Right forelimb (tissue), 1 donor: ENCODE measurements at regions not wholly inside any gene's neighbourhood (a gene's known extent, or its start where the extent isn't known, plus 50 kb on each side); places are given as distances from the start of the nearest gene placed in this dataset.
"Not testable (repeated sequence)": the region's sequence is repeated elsewhere in the genome, so short reads cannot be mapped to it uniquely, and the experiment has no call there.

Source experiments
- DNase-seq: peaks from one replicate; pipeline ENCODE4 v3.0.0-alpha.2; 2018

GRCh38 chr1:146487555-146487954 lies 258.7 kb upstream of the NOTCH2NLA start:
- not testable (repeated sequence) for DNase-seq

DNA sequence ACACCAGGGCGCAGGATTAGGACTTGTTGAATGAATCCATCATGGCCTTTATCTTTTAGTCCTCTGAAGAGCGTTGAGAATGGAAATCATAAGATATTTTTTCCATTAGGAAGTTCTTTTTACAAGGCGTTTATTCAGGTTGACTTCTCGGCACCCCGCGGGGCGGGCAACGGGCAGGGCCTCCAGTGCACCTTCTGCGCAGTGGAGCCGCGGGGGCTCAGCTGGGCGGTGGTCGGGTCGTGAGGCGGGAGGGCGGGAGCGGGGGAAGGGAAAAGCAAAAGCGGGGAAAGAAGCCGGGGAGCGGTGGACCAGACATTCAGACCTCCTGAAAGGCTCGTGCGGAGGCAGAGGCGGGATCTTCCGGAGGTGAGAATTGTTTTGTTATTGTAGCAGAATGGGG lies 258.3 kb upstream of the NOTCH2NLA start:
- not testable (repeated sequence) for DNase-seq

GRCh38 chr1:146486300-146487014 lies 257.6 kb upstream of the NOTCH2NLA start:
- peak; percentile 62 for DNase-seq

DNA sequence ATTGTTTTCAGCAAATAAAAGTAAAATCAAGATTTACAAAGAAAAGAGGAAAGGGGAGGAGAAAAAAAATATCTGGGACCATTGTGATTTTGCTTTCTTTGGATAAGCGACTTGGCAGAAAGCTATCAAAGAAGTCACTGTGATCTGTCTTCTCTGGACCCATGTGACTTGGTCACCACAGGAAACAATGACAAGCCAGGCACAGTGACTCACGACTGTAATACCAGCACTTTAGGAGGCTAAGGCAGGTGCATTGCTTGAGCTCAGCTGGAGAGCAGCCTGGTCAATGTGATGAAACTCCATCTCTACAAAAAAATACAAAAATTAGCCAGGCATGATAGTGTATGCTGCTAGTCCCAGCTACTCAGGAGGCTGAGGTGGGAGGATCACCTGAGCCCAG lies 255.4 kb upstream of the NOTCH2NLA start:
- not testable (repeated sequence) for DNase-seq

GRCh38 chr1:146479188-146479587 lies 250.4 kb upstream of the NOTCH2NLA start:
- not testable (repeated sequence) for DNase-seq

DNA sequence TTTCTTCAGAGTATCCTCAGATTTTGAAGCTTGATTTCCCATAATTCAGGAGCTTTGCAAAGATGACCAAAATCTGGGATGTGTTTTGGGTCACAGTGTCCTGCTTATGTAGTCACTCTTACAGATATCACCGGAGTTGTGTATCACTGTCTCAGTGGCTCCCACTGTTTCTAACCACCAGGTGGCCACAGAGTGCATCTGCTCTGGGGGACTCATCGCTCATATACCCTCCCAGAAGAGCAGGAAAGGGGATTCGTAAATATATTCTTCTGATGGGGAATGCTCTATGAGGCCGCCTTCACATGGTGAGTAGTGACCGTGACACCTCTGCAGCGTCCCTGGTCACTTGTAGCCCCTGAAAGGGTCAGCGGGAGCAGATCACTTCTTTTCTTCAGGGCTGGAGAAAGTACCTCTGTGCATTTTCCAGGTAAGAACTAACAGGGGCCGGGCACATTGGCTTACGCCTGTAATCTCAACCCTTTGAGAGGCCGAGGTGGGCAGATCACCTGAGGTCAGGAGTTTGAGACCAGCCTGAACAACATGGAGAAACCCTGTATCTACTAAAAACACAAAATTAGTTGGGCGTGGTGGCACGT lies 249.4 kb upstream of the NOTCH2NLA start:
- DNase-seq = peak; percentile 47

DNA sequence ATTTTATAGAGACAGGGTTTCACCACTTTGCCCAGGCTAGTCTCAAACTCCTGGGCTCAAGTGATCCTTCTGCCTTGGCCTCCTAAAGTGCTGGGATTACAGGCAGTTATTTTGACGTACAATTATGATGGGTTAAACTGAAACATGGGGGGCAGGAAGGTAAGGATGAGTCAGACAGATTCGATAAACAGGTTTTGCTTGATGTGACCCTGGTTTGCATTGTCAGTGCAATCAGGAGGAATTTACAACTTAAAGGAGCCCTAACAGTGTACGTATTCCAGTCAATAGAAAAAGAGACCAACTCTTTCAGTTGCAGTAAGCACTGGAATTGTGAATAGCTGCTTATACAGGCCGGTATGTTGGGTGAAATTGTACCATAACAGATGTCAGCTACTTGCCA lies 246.3 kb upstream of the NOTCH2NLA start:
- DNase-seq = not testable (repeated sequence)

GRCh38 chr1:146474216-146474615 lies 245.4 kb upstream of the NOTCH2NLA start:
- DNase-seq = not testable (repeated sequence)

GRCh38 chr1:146472192-146472861 lies 243.5 kb upstream of the NOTCH2NLA start:
- peak; percentile 83 for DNase-seq

GRCh38 chr1:146459939-146460338 lies 231.1 kb upstream of the NOTCH2NLA start:
- not testable (repeated sequence) for DNase-seq

- not testable (repeated sequence) for DNase-seq
Measured at GRCh38 chr1:146459308-146459707, 230.5 kb upstream of the NOTCH2NLA start.

GRCh38 chr1:146448877-146449246 lies 220.0 kb upstream of the NOTCH2NLA start:
- not testable (repeated sequence) for DNase-seq

DNA sequence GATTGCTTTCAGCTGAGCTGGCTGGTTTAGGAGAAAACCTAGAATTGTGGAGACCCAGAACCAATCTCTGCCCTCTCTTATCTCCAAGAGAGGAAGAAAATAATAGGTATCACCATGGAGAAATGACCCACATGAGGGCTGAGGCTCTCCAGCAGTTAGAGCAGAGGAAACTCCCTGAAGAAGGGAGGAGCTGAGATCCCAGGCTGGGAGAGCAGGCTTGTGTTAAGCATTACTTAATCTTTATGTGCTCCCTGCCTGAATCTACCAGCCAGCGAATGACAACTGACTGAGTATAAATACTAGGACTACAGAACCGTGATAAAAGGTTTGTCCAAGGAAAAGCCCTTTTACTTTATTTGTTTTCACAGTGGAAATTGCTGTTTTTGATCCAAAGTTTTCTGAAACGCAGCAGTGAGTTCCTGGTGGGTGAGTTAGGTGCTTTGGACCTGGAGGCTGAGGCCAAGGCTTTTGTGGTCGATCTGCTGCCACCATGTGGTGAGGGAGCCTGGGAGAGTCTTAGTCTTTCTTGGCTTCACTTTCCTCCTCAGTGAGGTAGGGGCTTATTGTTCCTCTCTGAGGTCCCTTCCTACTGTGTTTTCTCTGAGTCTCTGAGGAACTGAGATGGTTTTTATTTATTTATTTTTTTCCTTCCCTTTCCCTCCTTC lies 219.5 kb upstream of the NOTCH2NLA start:
- not testable (repeated sequence) for DNase-seq

DNA sequence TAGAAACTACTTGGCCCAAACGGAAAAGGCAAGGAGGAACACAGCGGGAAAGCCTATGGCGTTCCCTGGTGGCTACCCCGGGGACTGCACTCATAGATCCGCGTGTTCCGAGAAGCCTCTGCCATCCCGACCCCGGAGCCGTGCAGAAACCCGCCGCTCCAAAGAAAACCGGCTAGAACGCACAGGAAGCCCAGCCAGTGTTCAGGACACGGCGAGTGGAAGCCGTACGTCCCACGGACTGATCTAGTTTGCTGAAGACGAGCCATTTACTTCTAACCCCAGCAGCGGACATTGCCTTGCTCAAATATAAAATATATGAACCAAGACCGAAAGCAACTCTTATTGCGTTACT lies 215.0 kb upstream of the NOTCH2NLA start:
- DNase-seq = peak; percentile 59

DNA sequence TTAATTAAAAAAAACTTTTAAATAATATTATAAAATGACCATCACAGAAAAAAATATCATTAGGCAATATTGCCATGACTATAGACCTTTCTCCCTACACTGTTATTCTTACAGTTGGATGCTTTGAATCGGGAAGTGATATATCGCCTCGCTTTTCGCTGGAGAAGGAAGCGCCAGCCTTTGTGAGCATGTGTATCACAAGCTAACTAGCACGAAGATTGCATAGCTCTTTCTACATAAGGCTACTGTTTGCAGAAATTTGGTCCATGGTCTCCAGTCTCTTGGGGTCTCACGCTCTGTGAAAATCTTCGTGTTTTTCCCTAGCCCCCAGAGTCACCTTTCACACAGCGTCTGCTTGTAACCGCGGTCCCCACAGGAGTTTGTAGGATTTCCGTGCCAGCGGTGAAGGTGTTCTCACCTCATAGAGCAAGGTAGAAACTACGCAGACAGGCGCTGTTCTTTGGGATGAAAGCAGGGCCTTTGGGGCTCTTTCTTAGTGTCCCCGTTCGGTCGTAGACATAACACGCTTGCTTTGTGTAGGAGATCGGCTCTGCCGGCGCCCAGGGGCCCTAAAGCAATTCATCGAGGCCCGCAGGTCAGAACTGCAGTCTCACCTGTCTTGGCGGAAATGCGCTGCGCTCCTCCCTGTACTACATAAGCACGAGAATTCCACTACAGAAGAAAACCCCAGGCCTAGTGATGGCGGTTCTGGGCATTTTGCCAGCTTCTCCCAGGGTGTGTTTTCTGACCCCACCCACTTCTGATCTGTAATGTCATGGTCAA lies 214.5 kb upstream of the NOTCH2NLA start:
- not testable (repeated sequence) for DNase-seq

- not testable (repeated sequence) for DNase-seq
Measured at GRCh38 chr1:146438543-146438942, 209.7 kb upstream of the NOTCH2NLA start.

- not testable (repeated sequence) for DNase-seq
Measured at GRCh38 chr1:146416642-146417041, 187.8 kb upstream of the NOTCH2NLA start.

GRCh38 chr1:146415017-146415416 lies 186.2 kb upstream of the NOTCH2NLA start:
- not testable (repeated sequence) for DNase-seq

- peak; percentile 40 for DNase-seq
Measured at GRCh38 chr1:146413911-146414310, 185.1 kb upstream of the NOTCH2NLA start.

- DNase-seq = not testable (repeated sequence)
Measured at GRCh38 chr1:146411923-146412322, 183.1 kb upstream of the NOTCH2NLA start.

DNA sequence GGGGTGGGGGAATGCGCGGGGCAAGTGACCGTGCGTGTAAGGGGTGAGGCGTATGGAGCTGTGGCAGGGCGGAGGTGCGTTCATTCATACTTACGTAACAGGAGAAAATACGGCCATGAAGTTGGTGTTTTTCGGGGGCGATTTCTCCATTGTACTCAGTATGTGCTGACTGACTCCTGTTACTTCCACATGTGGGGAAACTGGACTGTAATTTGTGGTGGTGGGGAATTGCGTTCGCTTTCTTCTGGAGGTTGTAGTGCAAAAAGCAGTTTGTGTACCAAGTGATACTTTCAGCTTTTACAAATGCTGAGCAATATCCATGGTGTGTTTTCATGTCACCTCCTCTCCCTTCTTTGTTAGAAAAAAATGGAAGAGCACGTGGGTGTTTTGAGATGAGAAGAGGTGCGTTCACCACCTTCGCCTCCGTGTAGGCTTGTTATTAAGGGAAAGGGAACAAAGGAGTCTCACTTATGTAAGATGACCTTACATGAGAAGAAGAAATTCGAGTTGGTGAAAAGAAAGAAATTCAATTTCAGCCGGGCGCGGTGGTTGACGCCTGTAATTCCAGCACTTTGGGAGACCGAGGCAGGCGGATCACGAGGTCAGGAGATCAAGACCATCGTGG lies 181.1 kb upstream of the NOTCH2NLA start:
- peak; percentile 41 for DNase-seq
